GM12801 (cell line): ENCODE measurements at regions not wholly inside any gene's neighbourhood (a gene's known extent, or its start where the extent isn't known, plus 50 kb on each side); places are given as distances from the start of the nearest gene placed in this dataset.

Experiments
- CTCF ChIP-seq: IDR thresholded peaks from one replicate; pipeline ENCODE4 v1.5.1; 2011; ENCODE audit warnings: control low read depth; ENCODE audit not compliant: insufficient read length; ENCODE audit errors: extremely low read depth

- TF ChIP-seq CTCF, result no peak
Observed at GRCh38 chr10:113302062-113302461, 250.8 kb upstream of the HABP2 start.

- no peak for TF ChIP-seq CTCF
Observed at GRCh38 chr10:113303544-113304146, 249.2 kb upstream of the HABP2 start.

DNA sequence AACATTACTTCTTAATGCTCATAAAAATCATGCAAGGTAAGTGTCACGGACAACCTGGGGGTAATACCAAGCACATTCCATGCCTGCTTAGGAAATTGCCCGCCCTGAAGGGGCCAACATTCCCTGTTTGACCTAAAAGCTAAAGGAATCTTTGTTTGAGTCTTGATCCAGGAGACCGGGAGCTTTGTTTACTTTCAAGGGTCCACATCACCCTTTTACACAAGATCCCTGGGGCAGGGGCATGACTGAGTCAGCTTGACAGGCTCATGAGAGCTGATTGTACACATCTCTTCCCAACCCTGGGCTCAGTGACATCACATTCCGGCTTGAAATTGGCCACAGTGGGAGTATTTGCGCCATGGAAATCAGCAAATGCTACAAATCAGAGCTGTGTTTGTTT lies 248.1 kb upstream of the HABP2 start:
- TF ChIP-seq CTCF, result no peak

GRCh38 chr10:113305871-113306270 lies 247.0 kb upstream of the HABP2 start:
- no peak for TF ChIP-seq CTCF

GRCh38 chr10:113309791-113310190 lies 243.1 kb upstream of the HABP2 start:
- no peak for TF ChIP-seq CTCF

DNA sequence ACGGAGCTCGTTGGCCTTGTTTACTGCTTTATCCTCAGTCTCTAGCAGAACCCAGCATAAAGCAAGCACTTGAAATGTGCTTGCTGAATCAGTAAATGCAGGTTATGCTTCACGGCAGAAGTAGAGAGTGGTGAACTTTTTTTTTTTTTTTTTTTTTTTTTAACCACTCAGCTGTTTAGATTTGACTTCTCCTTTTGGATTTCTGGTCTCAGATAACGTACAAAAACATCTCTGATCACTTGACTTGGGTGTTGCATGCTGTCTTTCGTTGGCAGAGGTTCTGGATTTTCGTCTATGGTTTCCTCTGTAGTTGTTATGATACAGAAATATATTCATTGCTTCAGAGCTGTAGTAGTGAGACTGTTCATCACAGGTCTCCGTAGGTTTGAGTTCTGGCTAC lies 242.5 kb upstream of the HABP2 start:
- TF ChIP-seq CTCF, result no peak

GRCh38 chr10:113313048-113313602 lies 239.7 kb upstream of the HABP2 start:
- TF ChIP-seq CTCF, result no peak
